ENCODE measurements at regions not wholly inside any gene's neighbourhood (a gene's known extent, or its start where the extent isn't known, plus 50 kb on each side); places are given as distances from the start of the nearest gene placed in this dataset.

DNA sequence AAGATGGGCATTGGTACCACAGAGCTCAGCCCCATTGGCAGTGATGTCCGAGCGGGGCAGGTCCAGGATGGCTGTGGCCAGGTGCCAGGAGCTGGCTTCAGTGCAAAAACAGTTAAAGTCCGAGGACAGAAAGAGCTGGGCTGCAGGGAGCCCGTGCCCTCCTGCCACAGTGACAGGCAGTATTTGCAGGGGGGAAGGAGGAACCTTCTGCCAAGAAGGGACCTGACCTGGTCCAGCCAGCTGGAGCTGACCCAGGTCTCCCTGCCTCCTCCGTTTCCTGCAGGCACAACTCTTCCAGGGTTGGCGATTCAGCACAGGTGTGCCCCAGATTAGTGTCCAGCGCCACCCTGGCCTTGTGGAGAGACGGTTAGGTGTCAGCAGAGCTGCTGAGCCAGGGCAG lies 199.0 kb downstream of the ENGASE start:
- DNase-seq = no peak

DNA sequence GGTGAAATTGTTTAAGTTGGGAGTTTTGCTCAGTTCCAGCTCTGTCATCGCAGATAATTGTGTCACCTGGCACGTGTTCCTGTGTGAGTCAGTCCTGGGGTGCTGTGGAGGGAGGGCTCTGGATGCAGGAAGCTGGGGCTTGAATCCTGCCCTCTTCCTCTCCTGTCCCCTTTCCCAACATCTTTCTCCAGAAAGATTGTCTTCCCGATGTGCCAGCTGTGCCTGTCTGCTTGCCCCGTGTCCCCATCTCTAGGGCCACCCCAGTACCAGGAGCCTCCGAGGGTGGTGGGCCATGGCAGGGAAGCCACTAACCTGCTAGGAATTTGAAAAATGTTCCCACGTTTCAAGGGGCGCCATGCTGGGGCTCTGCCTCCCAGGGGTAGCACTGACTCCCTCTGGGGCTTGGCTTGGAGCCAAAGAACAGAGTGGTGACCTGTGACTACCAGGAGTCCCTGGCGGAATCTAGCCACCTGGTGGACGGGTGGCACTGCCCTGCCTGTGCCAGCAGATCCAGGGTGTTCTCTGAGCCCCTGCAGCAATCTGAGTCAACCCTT lies 198.1 kb downstream of the ENGASE start:
- DNase-seq = no peak

- DNase-seq = no peak
Measured at GRCh38 chr17:79272220-79272619, 197.6 kb downstream of the ENGASE start.

DNA sequence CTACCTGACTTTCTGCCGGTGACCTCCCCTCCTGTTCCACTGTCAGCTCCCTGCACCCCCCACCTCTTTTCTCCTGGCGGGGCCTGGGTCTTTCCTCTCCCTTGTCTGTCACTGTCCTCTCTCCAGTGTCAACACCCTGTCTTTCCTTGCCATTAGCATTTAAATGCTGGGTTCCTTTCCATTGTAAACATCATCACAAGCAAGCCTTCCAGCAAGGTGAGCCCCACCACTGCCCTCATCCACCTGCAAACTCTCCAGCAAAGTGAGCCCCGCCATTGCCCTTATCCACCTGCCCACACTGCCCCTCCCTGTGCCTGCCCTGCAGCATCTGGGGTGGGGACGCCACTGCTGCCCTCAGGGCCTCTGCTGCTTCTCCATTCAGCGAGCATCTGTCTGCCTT lies 195.0 kb downstream of the ENGASE start:
- DNase-seq = no peak

DNA sequence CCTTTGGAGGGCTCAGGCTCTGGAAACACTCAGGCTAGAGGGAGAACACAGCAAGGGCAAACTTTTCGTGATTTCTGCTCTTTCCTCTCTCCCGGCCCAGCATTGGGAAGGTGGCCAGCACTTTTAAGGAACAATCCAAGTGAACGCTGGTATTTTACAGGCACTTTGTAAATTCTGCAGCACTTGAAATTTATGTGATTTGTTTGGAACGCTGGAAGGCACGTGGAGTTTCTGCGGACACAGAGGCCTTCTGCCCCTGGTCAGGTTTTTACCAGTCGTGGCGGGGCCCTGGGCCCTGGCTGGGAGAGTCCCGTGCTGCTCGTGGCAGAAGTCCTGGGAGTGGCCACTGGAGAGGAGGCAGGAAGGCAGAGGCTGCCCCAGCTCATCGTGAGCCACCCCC lies 188.6 kb downstream of the ENGASE start:
- DNase-seq = no peak

- DNase-seq = no peak
Measured at GRCh38 chr17:79262624-79263023, 188.0 kb downstream of the ENGASE start.

GRCh38 chr17:79261355-79262072 lies 186.9 kb downstream of the ENGASE start:
- DNase-seq = no peak

GRCh38 chr17:79258843-79259242 lies 184.2 kb downstream of the ENGASE start:
- no peak for DNase-seq

- no peak for DNase-seq
Measured at GRCh38 chr17:79258041-79258440, 183.4 kb downstream of the ENGASE start.

DNA sequence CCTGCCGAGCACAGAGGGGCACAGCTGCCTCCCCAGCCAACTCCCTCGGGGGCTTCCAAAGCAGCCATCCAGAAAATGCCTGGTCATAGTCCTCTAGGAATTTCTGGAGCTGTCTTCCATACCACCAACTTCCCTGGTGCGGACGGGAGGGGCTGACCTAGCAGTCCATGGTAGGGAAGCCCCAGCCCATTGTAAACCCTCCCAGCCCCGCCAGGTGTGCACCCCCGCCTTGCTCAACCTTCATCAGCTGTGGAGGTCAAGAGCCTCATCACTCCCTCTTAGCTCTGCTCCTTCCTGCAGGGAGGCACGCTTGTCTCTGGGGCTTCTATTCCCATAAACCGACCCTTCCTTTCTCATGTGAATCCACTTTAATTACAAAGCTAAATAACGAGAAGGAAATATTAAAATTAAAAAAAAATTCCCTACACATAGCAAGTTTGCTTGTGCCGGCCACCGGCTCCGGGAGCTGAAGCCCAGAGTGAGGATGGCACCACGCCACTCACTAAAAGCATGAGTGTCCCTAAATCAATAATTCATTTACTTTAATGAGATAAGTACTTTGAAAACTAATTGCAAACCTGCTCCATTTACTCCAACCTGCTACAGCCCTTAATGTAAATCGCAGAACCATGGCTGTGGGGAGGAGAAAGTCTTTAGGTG lies 181.4 kb downstream of the ENGASE start:
- no peak for DNase-seq

DNA sequence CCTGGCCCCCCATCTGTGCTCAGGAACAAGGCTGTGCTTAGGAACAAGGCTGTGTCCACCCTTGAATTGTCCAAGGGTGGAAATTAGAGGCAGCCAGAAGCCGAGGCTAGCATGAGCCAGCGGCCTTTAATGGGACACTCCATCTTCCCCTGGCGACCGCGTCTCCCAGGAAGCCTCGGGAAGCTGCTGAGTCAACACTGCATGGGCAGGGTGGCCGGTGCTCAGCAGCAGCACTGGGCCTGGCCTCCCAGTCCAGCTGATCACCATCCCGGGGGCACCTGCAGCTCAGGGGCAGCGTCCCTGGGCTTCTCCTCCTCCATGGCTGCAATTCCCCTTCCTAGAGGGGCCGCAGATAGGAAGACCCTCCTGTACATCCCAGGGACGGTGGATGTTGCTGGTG lies 180.8 kb downstream of the ENGASE start:
- DNase-seq = no peak

GRCh38 chr17:79255046-79255445 lies 180.4 kb downstream of the ENGASE start:
- DNase-seq = no peak

DNA sequence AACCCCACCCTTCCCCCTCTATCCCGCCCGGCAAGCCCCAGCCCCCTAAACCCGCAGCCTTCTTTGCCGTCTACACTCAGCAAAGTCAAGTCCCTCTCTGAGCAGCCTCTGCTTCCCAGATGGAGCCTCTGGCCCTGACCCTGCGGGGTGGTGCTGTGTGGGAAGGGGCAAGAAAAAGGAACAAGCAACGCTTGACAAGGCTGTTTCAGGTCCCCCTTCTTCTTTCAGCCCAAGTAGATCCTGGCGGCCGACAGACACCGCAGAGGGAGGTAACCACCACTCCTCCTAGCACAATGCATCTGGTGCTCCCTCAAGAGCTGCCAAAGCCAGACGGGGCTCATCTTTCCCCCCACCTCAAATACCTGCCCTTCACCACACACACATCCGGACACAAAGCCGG lies 178.3 kb downstream of the ENGASE start:
- no peak for DNase-seq

GRCh38 chr17:79251824-79252223 lies 177.2 kb downstream of the ENGASE start:
- no peak for DNase-seq

GRCh38 chr17:79249929-79250521 lies 175.4 kb downstream of the ENGASE start:
- DNase-seq = no peak

DNA sequence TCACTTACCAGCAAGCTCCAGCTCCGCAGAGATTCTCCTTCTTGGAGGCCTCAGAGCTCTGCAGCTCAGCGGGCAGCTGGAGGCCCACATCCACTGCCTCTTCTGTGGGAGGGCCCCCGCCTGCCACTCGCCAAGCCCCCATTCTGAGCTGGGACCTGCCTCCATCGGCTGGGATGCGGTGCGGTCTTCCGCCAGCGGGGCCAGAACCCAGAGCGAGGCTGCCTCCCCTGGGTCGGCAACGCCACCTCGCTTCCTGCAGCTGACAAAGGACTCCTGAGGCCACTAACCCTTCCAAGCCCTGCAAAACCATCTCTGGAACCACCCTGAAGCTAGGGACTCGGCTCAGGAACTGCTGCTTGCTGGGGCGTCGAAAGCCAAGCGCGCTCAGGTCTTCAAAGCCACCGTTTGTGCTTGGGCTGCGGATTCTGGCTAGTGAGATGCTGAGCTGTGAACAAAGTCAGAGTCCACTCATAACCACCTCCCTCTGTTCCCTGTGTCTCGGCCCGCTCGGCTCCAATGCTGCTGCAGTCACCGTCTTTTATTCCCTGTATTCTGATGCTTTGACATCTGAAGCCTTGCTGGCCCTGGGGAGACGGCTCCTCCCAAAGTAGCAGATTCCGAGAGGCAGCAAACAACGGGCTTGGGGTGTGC lies 174.3 kb downstream of the ENGASE start:
- no peak for DNase-seq

DNA sequence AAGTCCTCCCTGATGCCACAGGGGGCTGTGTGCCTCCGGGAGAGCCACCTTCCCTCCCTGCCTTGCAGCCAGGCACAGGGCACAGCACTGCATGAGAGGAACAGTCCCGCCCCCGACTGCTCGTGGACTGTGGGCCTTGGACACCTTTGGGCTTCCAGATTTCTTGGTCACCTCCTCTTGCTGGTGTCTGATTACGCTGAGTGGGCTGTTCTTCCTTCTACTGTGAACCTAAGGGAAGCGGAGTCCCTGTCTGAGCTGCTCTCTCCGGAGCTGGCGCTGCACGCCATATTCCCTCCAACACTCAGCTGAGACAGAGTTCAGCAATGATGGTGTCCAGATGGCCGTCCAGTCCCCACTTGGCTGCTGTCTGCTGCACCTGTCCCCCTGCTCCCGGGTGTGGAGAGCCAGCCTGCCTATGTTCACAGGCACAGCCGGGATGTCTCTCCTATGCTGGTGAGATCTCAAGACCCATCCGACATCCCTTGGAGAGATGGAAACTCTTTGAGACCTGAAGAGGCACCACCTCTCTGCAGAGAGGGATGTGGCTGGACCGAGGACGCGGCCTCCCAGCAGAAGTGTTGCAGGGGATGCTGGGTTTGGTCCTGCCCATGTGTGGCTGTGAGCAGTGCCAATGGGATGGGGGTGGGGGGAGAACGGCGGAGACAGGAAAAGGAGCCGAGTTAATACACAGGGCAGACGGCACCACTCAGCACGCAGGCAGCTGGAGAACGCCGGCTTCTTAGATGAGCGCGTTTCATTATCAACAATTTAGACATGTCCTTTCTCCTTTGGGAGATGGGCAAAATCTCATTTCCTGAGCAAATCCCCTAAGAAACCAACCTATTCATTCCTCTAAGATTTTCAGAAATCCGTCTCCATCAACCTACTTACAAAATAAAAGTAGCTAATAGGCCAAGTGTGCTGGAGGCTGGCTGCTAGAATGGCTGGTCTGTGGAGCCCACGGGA lies 171.9 kb downstream of the ENGASE start:
- DNase-seq = no peak

DNA sequence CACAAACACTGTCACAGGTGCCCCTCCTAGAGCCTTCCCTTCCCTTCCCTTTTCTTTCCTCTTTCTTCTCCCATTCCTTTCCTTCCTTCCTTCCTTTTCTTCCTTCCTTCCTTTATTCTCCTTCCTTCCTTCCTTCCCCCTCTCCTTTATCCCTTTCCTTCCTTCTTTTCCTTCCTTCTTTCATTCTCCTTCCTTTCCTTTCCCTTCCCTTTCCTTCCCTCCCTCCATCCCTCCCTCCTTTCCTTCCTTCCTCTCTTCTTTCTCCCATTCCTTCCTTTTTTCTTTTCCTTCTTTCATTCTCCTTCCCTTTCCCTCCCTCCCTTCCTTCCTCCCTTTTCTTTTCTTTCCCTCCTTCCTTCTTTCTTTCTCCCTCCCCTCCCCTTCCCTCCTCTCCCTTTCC lies 170.0 kb downstream of the ENGASE start:
- no peak for DNase-seq

DNA sequence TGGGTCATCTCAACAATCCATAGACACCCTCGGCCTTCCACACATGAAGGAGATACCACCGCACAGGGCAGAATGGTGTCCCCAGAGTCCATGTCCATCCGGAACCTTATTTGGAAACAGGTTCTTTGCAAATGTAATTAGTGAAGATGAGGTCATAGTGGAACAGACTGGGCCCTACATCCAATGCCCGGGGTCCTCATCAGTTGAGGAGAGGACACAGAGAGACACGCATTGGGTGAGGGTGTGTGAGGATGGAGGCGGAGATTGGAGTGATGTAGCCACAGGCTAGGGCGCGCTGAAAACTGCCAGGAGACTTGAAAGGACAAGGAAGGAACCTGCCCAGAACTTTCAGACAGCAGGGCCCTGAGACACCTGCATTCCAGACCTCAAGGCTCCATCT lies 169.4 kb downstream of the ENGASE start:
- no peak for DNase-seq

DNA sequence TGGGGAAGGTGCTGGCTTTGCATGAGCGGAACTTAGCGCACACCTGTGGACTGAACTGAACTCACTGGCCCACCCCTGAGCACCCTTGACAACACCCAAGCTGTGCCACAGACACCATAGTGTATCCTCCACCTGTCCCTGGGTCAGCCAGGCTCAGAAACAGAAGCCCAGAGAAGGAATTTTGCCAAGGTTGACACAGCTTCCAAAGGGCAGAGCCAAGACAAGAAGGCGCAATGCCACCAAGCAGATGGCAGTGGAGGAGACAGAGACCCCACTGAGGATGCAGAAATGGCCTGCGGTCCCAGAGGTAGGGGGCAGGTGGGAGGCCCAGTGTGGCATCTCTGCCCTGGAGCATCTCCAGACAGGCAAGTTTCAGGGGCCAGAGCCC lies 169.0 kb downstream of the ENGASE start:
- DNase-seq = no peak

GRCh38 chr17:79242873-79243602 lies 168.4 kb downstream of the ENGASE start:
- no peak for DNase-seq

GRCh38 chr17:79242393-79242792 lies 167.8 kb downstream of the ENGASE start:
- no peak for DNase-seq

Data from effector CD8-positive, alpha-beta T cell (primary cell).